ENCODE measurements at regions not wholly inside any gene's neighbourhood (a gene's known extent, or its start where the extent isn't known, plus 50 kb on each side); places are given as distances from the start of the nearest gene placed in this dataset.

- Histone ChIP-seq H3K27ac (ENCODE audit: control insufficient read depth, insufficient read depth, low read length) (no peak overlapping the region), H3K4me1 (ENCODE audit: control insufficient read depth, extremely low read depth, insufficient read depth, low read length) (no peaks in the 10 kb centered on the region), H3K4me2 (ENCODE audit: control insufficient read depth, extremely low read depth, insufficient read depth, low read depth, low read length) (no peak overlapping the region), H3K4me3 (ENCODE audit: control insufficient read depth in 2 of 3, extremely low read depth in 1 of 3, insufficient read depth in 2 of 3, low read depth in 1 of 3, low read length in 3 of 3) (no peak overlapping the region), H3K9ac (ENCODE audit: control insufficient read depth, extremely low read depth, insufficient read depth, low read length) (no peak overlapping the region), H3K79me2 (ENCODE audit: control insufficient read depth, insufficient read depth, low read length) (no peaks in the 10 kb centered on the region), H3K36me3 (ENCODE audit: control insufficient read depth in 2 of 2, extremely low read depth in 1 of 2, insufficient read depth in 2 of 2, low read length in 2 of 2) (no peaks in the 10 kb centered on the region), H4K20me1 (ENCODE audit: control insufficient read depth, extremely low read depth, insufficient read depth, low read length) (no peaks in the 10 kb centered on the region), H2AFZ (ENCODE audit: control insufficient read depth, low read length) (no peak overlapping the region), H3K9me1 (ENCODE audit: control insufficient read depth, extremely low read depth, insufficient read depth, low read length) (no peaks in the 10 kb centered on the region), H3K27me3 (ENCODE audit: control insufficient read depth, extremely low read depth, insufficient read depth, low read length) (no peaks in the 10 kb centered on the region), H3K9me3 (ENCODE audit: control insufficient read depth, low read depth, low read length) (no peaks in the 10 kb centered on the region)
- TF ChIP-seq CTCF (optimal IDR thresholded peaks at IDR 0.05 in 1 of 3, IDR thresholded peaks at IDR 0.05 in 1 of 3, conservative IDR thresholded peaks at IDR 0.05 in 1 of 3; ENCODE audit: extremely low read depth in 1 of 3, insufficient read depth in 2 of 3, low read length in 3 of 3) (no peak), EZH2 (IDR thresholded peaks at IDR 0.05; ENCODE audit: low read length) (no peak)
- no peak for DNase-seq (ENCODE audit: low read depth, low spot score)
- dilution Hi-C loops (cut with MboI; ENCODE audit: extremely low pct_ligation_motif_present, low sequenced_read_pairs) = no loop called here
- FAIRE-seq = no peak
Observed at GRCh38 chr6:3959385-3959784, 110.2 kb downstream of the FAM50B start.

- no peaks in the 10 kb centered on the region for H3K27me3 ChIP-seq (ENCODE audit: control insufficient read depth, extremely low read depth, insufficient read depth, low read length)
- H3K27ac ChIP-seq (ENCODE audit: control insufficient read depth, insufficient read depth, low read length) = no peak overlapping the region
- no peak overlapping the region for H3K4me3 ChIP-seq (ENCODE audit: control insufficient read depth in 2 of 3, extremely low read depth in 1 of 3, insufficient read depth in 2 of 3, low read depth in 1 of 3, low read length in 3 of 3)
- H3K9me3 ChIP-seq (ENCODE audit: control insufficient read depth, low read depth, low read length) = no peaks in the 10 kb centered on the region
- no peak overlapping the region for H3K4me2 ChIP-seq (ENCODE audit: control insufficient read depth, extremely low read depth, insufficient read depth, low read depth, low read length)
- DNase-seq (ENCODE audit: low read depth, low spot score) = no peak
- H3K4me1 ChIP-seq (ENCODE audit: control insufficient read depth, extremely low read depth, insufficient read depth, low read length) = no peaks in the 10 kb centered on the region
- H2AFZ ChIP-seq (ENCODE audit: control insufficient read depth, low read length) = no peak overlapping the region
- H3K9me1 ChIP-seq (ENCODE audit: control insufficient read depth, extremely low read depth, insufficient read depth, low read length) = no peaks in the 10 kb centered on the region
- H3K79me2 ChIP-seq (ENCODE audit: control insufficient read depth, insufficient read depth, low read length) = no peaks in the 10 kb centered on the region
- no peaks in the 10 kb centered on the region for H4K20me1 ChIP-seq (ENCODE audit: control insufficient read depth, extremely low read depth, insufficient read depth, low read length)
- FAIRE-seq = no peak
- dilution Hi-C loops (cut with MboI; ENCODE audit: extremely low pct_ligation_motif_present, low sequenced_read_pairs) = no loop called here
- H3K36me3 ChIP-seq (ENCODE audit: control insufficient read depth in 2 of 2, extremely low read depth in 1 of 2, insufficient read depth in 2 of 2, low read length in 2 of 2) = no peaks in the 10 kb centered on the region
- no peak overlapping the region for H3K9ac ChIP-seq (ENCODE audit: control insufficient read depth, extremely low read depth, insufficient read depth, low read length)
- TF ChIP-seq EZH2 (IDR thresholded peaks at IDR 0.05; ENCODE audit: low read length) = no peak
- TF ChIP-seq CTCF (optimal IDR thresholded peaks at IDR 0.05 in 1 of 3, IDR thresholded peaks at IDR 0.05 in 1 of 3, conservative IDR thresholded peaks at IDR 0.05 in 1 of 3; ENCODE audit: extremely low read depth in 1 of 3, insufficient read depth in 2 of 3, low read length in 3 of 3) = no peak
Observed at GRCh38 chr6:3960754-3961361, 111.7 kb downstream of the FAM50B start.
